Fibroblast of gingiva (primary cell): ENCODE measurements at regions not wholly inside any gene's neighbourhood (a gene's known extent, or its start where the extent isn't known, plus 50 kb on each side); places are given as distances from the start of the nearest gene placed in this dataset.

Experiments used
- DNase-seq: peaks from one replicate; pipeline ENCODE4 v3.0.0-alpha.2; 2011; ENCODE audit warnings: low read depth

GRCh38 chr10:21021843-21022594 lies 124.9 kb upstream of the NEBL start:
- no peak for DNase-seq

- DNase-seq = no peak
Observed at GRCh38 chr10:21021231-21021630, 124.1 kb upstream of the NEBL start.

DNA sequence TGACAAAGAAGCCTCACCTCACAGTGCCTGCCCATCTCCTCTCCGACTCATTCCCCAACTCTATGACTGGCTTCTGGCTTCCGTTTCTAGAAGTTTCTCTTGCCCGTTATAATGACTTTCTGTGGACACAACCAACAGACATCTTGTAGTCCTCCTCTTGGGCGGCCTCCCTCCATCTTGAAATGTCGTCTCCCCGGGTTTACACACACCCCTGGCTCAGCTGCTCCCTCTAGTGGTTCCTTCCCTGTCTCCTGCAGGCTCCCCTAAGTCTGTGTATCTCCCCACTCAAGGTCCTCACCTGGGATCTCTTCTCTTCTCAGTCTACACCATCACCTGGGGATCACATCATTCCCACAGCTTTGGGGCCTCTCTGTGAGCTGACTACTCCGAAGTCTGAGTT lies 123.4 kb upstream of the NEBL start:
- no peak for DNase-seq

GRCh38 chr10:21019436-21019835 lies 122.3 kb upstream of the NEBL start:
- no peak for DNase-seq

- no peak for DNase-seq
Observed at GRCh38 chr10:21015851-21016250, 118.7 kb upstream of the NEBL start.

DNA sequence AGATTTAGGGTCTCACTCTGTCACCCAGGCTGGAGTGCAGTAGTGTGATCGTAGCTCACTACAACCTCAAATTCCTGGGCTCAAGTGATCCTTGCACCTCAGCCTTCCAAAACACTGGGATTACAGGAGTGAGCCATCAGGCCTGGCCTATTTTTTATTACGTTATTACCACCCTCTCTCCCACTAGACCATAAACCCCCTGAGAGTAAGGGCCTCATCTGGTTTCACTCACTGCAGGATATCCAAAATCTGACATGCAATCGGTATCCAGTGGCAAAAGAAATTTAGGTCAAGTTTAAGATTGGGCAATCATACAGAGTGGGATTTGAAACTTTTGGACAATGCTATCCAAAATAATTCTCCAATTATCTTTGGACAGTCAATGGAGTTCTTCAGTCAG lies 117.0 kb upstream of the NEBL start:
- peak; percentile 76 for DNase-seq

DNA sequence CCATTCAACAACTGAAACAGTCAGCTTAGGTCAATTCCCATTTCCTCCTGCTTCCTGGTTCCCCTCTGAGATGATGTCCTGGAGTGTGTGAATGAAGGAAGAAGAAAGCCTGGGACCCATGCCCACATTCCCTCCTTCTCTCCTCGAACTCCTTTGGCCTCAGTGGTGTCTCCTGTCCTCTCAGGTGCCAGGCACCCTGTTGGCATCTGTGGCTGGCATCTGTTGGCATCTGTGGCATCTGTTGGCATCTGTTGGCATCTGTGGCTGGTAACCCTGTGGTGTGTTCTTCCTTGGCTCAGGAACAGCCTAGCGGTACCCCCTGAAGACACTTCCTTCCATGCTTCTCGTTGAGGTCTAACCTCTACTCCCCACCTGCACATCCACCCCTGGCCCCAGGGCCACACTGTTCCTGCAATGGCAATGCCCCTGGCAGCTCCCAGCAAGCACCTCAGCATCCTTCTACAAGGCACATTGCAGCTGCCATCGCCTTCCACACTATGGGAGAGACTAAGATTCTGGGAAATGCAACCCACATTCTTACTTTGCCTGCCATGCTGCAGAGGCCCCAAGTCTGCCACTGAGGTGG lies 114.4 kb upstream of the NEBL start:
- no peak for DNase-seq

DNA sequence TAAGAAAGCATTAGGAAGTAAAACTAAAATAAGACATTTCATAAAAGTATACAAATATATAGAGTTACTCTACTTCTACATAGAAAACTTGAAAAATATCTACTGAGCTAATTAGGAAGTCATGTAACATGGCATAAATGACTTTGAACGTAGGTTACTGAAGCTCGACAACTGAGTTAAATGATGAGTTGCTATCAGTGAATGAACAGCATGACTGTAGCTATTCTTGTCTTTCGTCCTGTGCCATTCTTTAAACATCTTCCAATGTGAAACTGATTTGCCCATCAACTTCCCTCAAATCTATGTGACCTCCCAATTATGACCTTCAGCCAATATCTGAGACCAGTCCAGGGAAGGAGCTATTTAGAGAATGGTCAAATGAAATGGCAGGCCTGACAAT lies 113.5 kb upstream of the NEBL start:
- no peak for DNase-seq

DNA sequence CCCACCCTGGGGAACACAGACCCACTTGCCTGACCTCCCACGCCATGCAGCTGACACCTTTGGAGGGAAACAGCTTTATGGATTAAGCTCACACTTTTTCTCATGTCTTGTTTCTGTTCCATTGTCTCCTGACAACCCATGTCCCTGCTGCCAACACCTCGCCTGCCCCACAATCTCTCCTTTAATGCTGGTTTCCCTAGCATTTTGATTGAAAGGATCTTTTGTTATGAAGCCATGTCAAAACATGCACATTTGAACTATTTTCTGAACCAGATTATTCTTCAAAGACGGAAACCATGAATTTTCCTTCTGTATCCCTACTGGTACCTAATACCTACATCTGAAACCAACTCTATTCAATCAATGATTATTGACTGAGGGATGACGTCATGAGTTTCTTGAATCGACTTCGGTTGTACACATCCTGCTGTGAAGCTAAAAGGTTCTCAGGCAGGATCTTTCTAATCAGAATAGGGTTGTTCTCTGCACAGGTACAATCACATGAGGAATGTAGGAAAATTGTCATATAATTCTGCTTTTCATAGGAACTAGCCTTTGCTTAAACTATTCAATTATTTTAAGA lies 106.2 kb upstream of the NEBL start:
- DNase-seq = no peak

- peak; percentile 84 for DNase-seq
Observed at GRCh38 chr10:21002091-21002878, 105.2 kb upstream of the NEBL start.

DNA sequence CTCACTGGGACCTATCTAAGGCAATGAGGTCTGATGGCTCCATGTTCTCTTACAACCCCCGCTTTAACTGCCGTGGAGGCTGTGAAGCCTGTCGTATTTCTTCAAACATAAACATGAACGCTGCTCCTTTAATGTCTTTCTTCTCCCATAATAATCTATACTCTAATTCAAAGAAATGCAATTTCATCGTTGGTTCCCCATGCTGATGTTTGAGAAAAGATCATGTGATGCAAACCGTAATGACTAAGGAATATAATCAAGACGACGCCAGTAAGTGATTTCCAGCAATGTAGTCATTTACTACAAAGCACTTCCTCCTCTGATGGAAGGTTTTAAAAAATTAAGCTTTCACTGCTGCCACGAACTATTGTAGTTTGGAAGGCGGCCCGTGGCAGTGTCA lies 102.6 kb upstream of the NEBL start:
- DNase-seq = no peak

DNA sequence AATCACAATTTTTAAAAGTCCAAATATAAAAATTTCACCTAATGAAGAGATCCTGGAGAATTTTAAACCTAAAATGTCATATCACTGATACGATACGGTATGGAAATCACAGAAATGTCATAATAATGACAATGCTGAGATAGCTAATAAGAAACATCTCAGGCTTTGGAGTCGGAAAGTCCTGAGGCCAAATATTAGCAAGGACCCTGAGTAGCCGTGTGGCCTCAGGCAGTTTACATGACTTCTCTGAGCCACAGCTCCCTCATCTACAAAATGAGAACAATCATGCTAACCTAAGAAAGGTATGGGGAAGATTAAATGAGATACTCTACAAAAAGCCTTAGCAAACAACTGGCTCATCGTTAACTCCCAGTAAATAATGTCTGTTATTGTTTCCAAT lies 100.9 kb upstream of the NEBL start:
- DNase-seq = no peak

DNA sequence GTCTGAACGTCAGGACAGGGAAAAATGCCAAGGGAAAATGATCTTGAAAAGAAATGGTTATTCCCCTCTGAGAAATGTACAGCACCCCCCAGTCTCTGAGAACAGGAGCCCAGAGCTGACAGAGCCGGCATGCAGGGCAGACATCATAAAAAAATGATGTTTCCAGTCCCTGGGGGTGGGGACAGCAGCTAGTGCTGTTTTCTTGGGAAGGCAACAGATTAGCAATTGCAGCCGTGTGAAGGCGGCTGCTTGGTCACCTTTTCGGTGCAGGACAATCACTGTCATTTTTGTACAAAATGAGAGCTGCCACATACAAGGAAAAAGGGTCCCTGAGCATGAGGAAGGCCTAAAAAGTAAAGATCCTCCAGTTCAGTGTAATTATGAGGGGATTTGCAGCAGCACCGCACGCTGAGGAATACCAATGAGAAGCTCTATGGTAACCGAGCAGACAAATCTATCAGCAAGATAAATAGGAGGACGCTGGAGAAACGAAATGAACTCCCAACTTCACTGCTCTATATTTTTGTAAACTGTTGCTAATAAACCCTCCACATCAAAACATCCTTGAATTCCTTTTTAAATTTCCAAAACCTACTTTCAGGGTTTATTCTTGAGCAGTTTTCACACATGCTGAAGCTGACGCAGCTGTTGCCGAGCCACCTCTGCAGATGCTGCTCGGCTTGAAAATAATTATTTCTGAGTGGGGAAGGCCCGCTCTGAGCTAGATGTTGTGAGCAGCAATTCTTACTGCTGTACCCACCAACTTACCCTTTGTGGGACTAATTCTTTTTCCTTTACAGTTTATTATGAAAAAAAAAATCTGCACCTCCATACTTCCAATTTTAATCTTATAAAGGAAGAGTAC lies 98.2 kb upstream of the NEBL start:
- DNase-seq = no peak

- no peak for DNase-seq
Observed at GRCh38 chr10:20993830-20994527, 96.9 kb upstream of the NEBL start.

GRCh38 chr10:20993389-20993788 lies 96.3 kb upstream of the NEBL start:
- peak; percentile 80 for DNase-seq

DNA sequence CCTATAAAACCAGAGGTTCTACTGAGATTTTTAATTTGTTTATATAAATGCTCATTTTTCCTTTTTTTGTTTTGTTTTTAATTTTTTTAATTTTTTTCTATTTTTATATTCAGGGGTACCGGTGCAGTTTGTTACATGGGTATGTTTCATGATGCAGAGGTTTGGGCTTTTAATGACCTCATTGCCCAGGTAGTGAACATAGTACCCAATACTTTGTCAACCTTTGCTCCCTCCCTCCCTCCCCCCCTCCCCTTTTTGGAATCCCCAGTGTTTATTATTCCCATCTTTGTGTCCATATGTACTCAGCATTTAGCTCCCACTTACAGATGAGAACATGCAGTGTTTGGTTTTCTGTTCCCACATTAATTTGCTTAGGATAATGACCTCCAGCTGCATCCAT lies 94.4 kb upstream of the NEBL start:
- DNase-seq = no peak

DNA sequence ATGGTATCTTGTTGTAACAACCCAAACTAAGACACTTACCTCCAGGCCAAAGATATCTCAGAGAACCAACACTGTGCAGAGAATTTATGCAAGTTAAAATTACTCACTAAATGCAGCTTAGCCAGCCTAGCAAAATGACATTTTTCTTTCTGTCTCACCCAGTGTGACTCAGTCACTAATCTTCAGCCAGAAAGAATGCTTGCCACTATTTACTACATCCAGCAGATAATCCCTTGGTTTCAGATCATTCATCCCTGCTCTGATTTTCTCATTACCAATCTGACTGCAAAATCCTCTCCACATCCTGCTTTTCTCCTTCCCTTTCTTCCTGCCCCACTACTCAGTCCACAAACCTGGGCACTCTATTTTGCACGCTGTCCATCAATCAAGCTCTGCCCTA lies 93.5 kb upstream of the NEBL start:
- DNase-seq = peak; percentile 26

GRCh38 chr10:20988357-20988983 lies 91.4 kb upstream of the NEBL start:
- peak; percentile 89 for DNase-seq

GRCh38 chr10:20986049-20986448 lies 88.9 kb upstream of the NEBL start:
- no peak for DNase-seq

DNA sequence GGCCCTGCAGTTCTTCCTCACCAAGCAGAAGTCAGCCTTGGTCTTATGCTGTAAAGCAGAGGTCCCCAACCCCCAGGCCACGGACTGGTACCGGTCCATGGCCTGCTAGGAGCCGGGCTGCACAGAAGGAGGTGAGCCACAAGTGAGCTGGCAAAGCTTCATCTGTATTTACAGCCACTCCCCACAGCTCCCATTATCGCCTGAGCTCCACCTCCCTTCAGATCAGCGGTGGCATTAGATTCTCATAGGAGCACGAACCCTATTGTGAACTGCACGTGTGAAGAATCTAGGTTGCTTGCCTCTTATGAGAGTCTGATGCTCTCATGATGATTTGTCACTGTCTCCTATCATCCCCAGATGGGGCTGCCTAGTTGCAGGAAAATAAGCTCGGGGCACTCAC lies 87.6 kb upstream of the NEBL start:
- no peak for DNase-seq

DNA sequence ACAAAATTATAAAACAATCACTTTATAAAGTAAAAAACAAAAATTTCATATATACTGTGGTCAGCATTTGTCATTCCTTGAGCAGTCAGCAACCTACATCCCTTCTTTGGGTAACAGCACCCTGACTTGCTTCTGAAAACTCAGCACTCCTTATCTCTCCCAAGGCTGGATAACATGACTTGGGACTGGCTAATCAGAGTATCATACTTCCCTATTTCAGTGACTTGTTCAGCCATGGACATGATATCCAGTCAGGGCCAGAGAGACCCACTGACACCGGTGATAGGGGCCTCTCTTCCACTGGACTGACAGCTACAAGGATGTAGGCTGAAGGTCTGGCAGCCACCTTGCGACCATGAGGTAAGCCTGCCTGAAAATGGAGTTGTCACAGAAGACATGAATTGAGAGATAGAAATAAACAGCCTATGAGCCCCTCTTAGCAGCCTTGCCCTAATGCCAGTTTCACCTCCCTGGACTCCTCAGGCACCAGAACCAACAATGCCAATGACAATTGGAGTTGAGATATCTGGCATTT lies 84.4 kb upstream of the NEBL start:
- DNase-seq = no peak
